HG03139 (cell line): ENCODE measurements at regions not wholly inside any gene's neighbourhood (a gene's known extent, or its start where the extent isn't known, plus 50 kb on each side); places are given as distances from the start of the nearest gene placed in this dataset.

Experiments
- ATAC-seq: cut with Tn5 transposase; IDR thresholded peaks from one replicate; pipeline ENCODE4 v1.9.1; 2021; ENCODE audit not compliant: unreplicated experiment

DNA sequence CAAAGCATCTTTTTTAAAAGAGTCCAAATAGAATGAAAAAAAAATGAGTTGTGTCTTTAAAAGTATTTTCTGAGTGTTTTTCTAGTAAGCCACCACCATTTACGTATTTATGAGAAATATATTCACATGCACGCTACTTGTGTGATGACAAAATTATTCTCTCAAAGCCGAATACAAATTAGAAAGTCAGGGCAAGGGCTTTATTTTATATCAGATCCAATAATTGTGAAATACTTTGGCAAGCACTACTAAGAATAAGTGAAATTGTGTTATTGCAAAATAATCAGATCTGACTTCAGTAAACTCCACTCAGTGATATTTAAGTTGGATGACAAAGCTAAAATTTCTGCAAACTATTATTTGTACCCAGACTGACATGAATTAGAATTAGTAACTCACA lies 589.3 kb upstream of the KCNMB2 start:
- no peak for ATAC-seq

DNA sequence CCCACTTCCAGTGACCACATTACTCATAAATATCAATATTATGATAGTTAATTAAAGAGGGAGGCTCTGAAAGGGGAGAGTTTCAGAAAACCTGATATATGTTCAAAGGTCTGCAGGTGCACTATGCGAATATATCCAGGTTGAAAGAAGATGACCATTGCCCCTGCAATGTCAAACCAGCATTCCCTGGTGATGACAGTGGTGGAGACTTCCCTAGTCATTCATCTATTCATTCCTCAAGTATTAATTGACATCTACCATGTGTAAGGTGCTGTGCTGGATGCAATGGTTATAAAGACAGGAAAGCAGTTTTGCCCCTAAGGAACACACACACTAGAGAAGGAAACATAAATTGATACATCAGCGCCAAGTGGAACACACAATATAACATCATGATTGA lies 588.3 kb upstream of the KCNMB2 start:
- ATAC-seq = no peak

DNA sequence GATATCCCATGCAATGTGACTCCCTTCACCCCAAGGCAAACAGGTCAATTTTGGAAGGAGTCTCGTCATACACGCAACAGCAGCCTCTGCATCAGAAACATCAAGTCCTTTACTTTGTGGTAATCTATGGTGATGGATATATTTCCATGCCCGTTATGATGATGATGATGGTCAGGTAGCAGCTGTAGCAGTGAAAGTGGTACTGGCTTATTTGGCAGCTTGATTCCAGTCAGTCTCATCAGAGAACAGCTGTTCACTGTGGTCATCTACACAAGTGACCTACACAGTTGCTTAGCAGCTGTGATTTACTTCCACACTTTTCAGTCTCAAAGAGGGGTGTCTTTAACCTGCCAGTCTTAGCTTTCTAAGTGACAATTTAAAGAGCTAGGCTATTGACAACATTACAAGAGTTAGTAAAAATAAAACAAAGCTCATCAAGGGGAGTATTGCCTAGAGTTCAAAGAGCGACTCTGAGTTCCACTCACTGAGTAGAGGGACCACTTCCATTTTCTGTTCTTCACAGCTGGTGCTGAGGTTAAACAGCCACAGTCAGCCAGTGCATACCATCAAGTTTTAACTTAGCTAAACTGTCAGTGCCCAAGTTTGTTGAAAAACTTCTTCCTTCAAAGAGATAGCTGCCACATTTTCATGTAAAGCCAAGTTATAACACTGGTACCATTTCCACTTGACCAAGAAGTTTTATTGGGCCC lies 587.4 kb upstream of the KCNMB2 start:
- no peak for ATAC-seq

DNA sequence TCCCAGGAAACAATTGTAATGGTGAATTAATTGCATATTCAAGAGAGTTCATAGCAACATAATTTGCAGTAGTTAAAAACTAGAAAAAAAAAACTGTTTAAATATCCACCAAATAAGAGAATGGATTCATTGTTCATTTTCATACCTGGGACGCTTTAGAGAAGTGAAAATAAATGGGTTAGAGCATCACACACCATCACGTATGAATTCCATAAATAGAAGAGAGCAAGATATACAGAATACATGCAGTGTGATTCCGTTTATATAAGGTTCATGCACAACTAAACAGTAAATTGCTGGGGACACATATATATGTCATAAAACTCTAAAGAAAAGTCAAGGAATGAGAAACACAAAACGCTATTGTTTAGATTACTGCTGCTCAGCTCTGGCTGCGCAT lies 577.0 kb upstream of the KCNMB2 start:
- no peak for ATAC-seq

DNA sequence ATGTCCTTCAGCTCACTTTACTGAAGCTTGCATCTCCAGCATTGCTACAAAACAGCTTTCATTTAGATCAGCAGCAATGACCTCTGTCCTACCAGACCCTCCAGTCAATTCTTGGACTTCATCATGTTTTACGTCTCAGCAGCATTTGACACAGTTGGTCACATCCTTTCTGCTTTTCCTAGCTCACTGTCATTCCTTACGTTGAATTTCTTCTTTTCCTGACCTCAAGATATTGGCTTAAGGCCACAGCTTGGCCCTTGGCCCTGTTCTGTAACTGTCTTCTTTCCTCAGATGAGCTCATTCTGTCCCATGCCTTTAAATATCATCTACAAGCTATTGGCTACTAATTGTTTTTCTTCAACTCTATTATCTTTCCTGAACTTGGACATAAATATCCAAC lies 576.2 kb upstream of the KCNMB2 start:
- ATAC-seq = no peak

DNA sequence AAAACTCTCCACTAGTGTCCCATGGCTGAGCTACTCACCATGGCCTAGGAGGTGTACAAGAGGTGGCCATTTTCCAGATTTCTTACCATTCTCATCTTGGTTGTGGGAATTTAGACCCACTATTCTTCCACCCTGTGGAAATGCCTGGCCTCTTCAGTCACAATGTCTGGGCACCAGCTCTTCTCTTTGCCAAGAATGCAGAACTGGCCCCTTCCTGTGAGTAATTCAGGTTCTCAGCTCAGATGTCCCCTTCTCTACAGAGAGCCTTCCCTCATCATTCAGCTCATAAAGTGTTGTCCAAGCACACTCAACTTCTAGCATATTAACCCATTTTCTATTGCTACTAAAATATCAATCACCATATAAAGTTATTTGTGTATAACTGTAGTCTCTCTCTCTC lies 575.5 kb upstream of the KCNMB2 start:
- no peak for ATAC-seq

DNA sequence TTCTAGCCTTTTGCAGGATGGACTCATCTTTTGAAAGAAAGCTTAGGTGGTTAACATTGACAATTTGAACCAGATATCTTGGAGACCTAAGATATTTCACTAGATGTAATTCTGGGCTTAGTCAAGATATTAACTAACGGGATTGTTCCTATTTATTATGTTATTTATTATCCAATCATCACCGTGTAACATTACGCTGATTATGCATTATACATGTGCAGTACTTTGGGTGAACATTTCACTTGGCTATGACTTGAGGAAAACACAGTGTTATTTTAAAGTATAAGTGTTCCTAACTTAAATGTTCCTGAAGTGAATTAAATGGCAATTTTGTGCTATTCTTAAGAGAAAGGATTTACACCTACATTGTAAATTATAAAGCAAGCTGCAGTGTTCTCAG lies 574.5 kb upstream of the KCNMB2 start:
- ATAC-seq = no peak

DNA sequence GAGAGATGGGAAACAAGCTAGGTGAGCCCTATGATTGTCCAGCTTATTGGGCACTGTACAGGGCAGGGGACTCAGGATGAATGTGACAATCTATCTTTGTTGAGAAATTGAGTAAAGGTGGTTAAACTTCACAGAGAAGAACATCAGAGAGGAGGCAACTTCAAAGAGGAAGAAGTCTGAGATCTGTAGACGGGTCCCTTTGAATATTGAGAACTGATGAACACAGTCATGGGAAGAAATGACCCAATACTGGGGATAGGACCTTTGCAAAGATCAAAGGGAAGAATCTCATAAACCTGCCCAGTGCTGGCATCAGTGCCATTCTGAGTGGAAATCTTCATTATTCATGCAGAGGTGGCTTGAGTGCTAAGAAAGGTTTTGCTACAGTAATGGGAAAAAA lies 569.7 kb upstream of the KCNMB2 start:
- no peak for ATAC-seq

DNA sequence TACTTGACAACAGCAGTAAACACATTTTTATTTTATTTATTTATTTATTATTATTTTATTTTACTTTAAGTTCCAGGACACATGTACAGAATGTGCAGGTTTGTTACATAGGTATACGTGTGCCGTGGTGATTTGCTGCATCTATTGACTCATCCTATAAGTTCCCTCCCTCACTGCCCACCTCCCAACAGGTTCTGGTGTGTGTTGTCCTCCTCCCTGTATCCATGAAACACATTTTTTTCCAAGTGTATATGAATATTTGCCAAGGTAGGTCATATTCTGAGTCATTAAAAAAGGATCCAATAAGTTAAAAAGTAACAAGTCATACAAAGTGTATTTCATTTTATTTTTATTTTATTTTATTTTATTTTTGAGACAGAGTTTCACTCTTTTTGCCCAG lies 567.3 kb upstream of the KCNMB2 start:
- no peak for ATAC-seq

DNA sequence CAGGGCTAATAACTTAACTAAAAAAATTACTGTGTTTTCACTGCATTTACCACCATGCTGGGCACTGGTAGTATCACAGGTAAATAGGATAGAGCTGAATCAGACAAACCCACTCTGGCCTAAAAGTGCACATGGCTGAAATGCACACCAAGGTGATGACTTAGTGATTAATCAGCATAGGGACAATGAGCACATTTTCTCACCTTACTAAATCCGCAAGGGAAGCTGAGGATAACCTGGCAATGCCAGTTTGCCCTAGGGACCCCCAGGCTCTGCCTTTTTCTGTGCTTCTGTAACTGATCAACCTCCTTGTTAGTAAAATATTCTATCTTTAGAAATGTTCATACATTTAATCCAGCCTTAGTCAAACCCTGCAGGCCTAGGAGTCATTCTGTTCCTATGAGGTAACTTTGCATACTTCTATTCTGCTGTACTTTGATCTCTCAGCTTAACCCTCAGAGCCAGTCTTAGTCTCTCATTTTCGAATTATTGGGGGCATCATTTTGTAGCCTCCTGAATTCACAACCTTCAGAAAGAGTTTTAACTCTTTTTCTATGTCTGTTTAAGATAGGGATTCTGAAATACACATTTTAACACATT lies 562.9 kb upstream of the KCNMB2 start:
- ATAC-seq = no peak

DNA sequence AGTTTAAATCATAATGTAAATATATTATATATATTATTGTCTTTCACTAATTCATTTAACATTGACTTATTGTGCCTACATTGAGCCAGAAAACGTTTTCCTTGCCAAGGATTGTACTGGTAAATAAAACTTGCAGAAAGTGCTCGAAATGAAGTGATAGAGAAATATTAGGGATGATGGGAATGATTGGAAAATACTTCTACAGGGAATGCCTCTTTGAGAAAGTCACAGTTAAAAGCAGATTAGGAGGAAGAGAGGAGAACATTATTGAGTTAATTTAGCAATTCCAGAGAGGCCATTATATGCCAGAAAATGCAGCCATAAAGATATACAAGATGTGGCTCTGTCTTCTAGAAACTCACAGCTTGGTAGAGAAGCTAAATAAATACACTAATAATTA lies 560.0 kb upstream of the KCNMB2 start:
- no peak for ATAC-seq

DNA sequence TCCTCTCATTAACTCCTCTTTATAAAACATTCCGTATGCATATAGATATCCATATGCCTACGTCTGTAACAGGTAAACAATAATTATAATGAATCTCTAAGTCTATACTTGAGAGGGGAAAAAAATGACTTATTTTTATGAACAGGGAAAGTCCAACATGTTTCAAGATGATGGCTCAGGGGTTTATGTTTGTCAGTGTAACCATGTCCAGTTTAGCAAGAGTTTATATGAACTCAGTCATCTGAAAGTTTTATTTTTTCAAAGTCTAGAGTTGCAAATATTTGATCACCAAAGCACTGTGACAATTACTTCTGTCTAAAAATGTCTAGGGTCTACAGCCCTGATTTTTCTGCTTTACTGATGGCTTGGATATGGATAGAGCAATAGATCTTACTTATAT lies 559.4 kb upstream of the KCNMB2 start:
- ATAC-seq = no peak

DNA sequence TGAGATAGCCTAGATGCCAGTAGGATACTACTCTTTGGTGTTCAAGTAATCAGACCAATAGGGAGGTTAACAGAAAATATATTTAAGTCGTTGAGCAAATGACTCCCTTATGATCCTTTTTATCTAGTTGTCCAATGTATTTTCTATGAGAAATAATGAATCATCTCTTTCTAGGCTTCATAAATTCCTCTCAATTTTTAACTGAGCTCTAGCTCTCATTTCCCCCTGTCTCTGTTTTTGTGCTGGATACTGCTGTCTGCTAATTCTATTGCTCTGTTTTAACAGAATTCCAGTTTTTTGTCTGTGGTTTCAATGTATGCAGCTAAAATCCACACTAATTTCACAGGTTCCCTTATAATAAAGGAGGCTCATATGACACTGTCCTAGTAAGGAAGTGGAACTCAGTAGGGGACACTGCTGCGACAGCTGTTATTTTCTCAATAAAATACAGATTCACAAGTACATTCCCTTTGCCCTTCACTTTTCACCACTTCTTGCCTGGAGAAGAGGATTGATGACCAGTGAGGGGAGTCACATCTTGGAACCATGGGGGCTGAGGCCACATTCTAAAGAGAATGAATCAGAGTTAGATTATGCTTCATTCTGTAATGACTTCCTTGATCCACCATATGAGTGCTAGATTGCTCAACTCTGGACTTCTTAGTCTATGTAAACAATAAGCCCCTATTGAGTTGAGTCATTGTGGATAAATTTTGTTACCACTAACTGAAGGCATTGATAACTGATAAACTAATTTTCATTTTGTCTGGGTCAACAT lies 558.7 kb upstream of the KCNMB2 start:
- no peak for ATAC-seq

DNA sequence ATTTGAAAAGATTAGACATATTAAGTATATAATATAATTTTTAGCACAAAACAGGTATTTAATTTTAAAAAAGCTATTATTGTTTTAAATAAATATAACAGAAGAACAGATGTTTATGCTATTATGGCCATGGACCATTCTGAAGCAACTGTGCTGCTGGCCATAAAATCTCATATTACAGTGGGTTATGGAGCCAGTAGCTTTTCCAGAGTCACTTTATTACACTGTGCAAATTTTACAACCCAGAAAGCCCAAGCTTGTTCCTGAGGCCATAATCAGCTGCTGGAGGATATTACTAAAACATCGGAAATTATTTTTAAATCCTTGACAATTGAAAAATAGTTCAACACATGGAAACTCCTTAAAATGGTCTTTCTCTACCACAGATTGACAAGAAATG lies 557.3 kb upstream of the KCNMB2 start:
- ATAC-seq = no peak

DNA sequence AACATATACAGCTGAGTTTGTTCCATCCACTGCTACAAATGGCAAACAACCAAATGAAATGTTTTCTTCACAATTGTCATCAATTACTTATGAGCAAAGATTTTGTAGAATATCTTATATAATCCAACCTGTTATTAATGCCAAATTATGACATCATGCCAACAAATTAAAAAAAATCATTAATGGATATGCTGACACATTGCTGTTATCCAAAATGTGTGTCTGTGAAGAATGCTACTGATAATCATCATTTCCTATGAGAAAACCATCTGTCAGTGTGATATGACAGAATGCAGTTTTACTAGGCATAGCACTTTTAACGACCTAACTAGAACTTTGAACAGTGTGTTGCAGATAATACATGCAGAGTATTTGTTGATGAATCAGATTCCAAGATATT lies 556.5 kb upstream of the KCNMB2 start:
- no peak for ATAC-seq

DNA sequence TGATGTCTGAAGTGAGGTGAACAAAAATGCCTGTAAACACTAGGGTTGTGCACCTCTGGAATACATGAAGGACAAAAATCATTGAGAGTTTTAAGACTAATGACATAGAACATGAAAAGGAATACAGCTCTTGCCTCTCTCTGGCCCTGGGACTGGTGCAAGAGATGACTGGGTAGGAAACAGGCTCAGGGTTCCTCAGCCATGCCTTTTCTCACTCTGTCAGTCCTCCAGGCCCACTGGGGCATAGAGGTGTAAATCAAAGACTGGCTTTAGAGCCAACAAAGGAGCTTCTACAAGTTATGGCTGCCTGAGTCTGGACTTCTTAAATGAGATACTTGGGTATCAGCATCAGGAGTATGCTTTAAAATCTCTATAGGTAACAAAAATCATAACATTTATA lies 554.7 kb upstream of the KCNMB2 start:
- ATAC-seq = no peak

DNA sequence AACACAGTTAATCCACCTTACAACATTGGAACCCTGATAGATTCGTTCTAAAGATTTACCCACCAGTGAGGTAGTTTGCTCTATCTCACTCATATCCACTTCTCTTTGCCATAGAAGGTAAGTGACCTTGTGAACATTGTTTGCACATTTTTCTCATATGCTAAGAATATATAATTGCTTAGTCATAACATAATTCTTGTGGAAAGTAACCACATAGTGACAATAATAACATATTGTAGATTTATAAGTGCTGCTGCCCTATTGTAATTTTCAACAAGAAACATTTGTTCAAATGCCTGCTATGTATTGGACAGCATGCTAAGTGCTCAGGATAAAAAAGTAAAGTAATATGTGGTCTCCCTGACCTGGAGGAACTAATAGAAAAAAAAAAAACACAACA lies 554.2 kb upstream of the KCNMB2 start:
- no peak for ATAC-seq

DNA sequence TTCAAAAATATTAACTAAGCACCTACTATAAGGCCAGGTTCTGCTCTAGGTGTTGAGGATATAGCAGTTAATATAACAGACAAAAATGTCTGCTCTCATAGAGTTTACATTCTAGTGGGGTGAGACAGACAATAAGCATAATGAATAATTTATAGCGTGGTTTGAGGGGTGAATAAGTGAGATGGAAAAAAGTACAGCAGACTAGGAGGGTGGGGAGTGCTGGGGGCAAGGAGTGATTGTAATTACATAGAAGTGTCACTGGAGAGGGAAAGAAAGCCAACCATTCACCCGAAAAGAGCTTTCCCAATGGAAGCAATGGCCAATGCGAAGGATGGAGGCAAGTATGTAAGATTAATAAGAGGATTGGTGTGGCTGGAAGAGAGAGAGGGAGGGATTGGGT lies 552.9 kb upstream of the KCNMB2 start:
- no peak for ATAC-seq

DNA sequence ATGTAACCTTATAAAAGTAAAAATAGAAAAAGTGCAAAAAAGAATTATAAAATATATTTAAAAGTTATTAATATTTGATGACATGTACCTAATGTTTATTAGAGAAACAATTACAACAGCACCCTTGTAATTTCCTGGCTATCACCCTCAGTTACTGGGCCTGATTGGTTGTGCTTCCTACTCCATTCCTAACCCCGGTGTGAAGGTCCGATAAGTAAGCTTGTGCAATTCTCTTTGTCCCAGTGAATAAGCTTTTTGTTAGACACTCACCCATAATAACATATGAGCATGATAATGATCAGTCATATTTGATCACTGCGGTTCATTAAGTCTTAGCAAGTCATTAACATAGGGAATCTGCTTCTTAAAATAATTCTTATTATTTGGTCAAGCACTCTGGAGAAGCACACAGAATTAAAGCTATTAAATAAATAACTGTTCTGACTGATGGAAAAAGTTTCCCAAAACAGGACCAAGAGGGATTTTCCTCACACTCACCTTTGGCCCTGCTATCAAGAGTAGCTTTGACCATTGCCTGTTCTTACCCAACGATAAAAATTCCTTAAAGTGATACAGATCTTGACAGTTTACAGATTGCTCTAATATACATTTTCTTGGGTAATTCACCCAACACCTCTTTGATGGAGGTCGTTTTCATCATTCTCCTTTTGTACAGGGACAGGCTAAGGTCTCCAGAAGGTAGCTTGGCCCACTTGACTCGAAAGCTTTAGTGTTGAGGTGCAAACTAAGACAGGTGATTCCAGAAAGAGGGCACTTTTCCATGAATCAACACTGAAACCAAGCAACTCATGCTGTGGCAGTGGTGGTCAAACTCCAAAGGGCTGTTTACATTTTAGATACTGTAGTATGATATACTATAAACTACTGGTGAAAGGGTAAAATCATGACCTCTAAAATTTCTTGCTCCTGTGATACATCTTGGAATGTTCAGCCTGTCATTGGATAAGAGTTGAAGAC lies 543.0 kb upstream of the KCNMB2 start:
- ATAC-seq = no peak

DNA sequence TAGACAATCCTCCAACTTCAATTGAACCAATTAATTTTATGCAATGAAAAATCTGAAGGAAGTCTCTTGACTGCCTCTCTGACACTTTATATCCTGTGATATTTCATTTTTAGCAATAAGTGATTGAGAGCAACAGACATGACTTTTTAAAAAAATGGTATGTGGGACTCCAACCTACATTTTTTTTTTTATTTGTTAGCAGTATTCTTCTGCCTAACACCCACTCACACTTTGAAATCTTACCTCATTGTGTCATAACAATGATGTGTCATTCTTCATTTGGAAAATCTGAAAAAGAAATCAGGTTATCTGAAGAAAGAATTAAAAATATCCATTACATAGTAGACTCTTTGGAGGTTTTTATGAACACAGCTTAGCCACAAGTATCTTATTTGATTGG lies 541.3 kb upstream of the KCNMB2 start:
- ATAC-seq = no peak

DNA sequence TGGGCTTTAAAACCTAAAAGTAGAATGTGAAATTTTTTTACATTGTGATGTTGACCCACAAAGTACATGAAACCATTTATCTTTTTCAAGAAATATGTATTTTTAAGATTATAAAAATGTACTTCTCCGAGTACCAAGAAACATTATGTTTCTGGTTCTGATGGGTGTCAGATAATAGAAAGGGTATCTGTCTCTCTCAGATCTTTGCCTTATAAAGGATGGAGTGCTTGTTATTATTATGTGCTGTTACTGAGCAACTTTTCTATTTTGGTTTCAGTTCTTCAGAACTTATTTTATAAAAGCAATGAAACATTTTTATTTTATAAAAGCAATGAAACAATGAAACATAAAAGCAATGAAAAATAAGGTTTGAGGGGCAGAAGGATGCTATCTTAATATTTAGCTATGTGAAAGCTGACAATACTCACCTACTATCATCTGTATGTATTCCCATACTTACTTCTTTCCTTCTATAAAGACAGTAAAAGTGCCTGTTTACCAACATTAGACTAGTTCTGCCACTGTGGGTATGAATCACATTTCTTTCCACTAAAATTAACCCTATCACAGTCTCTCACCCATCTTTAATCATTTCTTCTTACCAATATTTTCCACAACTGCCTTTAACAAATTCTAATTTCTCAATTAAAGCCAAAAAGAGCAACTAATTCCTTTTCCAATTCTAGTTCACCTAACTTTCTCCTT lies 540.7 kb upstream of the KCNMB2 start:
- no peak for ATAC-seq
